Glomerular visceral epithelial cell (primary cell): ENCODE measurements at regions not wholly inside any gene's neighbourhood (a gene's known extent, or its start where the extent isn't known, plus 50 kb on each side); places are given as distances from the start of the nearest gene placed in this dataset.
"Not testable (repeated sequence)": the region's sequence is repeated elsewhere in the genome, so short reads cannot be mapped to it uniquely, and the experiment has no call there.

Experiments used
- DNase-seq: peaks from one replicate; pipeline ENCODE4 v3.0.0-alpha.2; 2016; ENCODE audit errors: extremely low spot score

- DNase-seq: no peak
These were observed 736.2 kb upstream of the ADGRB3 start for GRCh38 chr6:67898875-67899274.

- DNase-seq: no peak
These were observed 737.0 kb upstream of the ADGRB3 start for GRCh38 chr6:67897998-67898607.

- DNase-seq: no peak
These were observed 738.6 kb upstream of the ADGRB3 start for GRCh38 chr6:67896476-67896875.

- DNase-seq: no peak
These were observed 745.4 kb upstream of the ADGRB3 start for GRCh38 chr6:67889682-67889995.

- peak; percentile 6 for DNase-seq
These were observed 746.0 kb upstream of the ADGRB3 start for GRCh38 chr6:67888886-67889681.

- no peak for DNase-seq
These were observed 746.6 kb upstream of the ADGRB3 start for GRCh38 chr6:67888546-67888885.

- no peak for DNase-seq
These were observed 747.1 kb upstream of the ADGRB3 start for GRCh38 chr6:67887747-67888545.

- DNase-seq: no peak
These were observed 747.7 kb upstream of the ADGRB3 start for GRCh38 chr6:67887419-67887746.

- DNase-seq: no peak
These were observed 748.2 kb upstream of the ADGRB3 start for GRCh38 chr6:67886840-67887292.

- no peak for DNase-seq
These were observed 748.9 kb upstream of the ADGRB3 start for GRCh38 chr6:67886036-67886707.

GRCh38 chr6:67885081-67886033 is 749.7 kb upstream of the ADGRB3 start:
- DNase-seq: no peak

- no peak for DNase-seq
These were observed 750.6 kb upstream of the ADGRB3 start for GRCh38 chr6:67884442-67884841.

- DNase-seq: no peak
These were observed 751.3 kb upstream of the ADGRB3 start for GRCh38 chr6:67883500-67884366.

GRCh38 chr6:67882436-67883311 is 752.4 kb upstream of the ADGRB3 start:
- no peak for DNase-seq

GRCh38 chr6:67881706-67882065 is 753.4 kb upstream of the ADGRB3 start:
- no peak for DNase-seq

- DNase-seq: peak; percentile 62
These were observed 754.0 kb upstream of the ADGRB3 start for GRCh38 chr6:67880939-67881705.

GRCh38 chr6:67880343-67880742 is 754.7 kb upstream of the ADGRB3 start:
- not testable (repeated sequence) for DNase-seq

- DNase-seq: not testable (repeated sequence)
These were observed 755.2 kb upstream of the ADGRB3 start for GRCh38 chr6:67879928-67880327.
